ENCODE measurements at regions not wholly inside any gene's neighbourhood (a gene's known extent, or its start where the extent isn't known, plus 50 kb on each side); places are given as distances from the start of the nearest gene placed in this dataset.
A peak's percentile ranks its signal among the peaks of the same experiment; 100 is the strongest.

GRCh38 chr4:24380957-24381665 lies 203.2 kb downstream of the DHX15 start:
- H3K4me3 Mint-ChIP-seq: no peak overlapping the region
- Histone ChIP-seq H2AFZ (replicated peaks) (no peak overlapping the region), H3F3A (ENCODE audit: low read depth) (no peaks in the 10 kb centered on the region), H3K27me3 (no peaks in the 10 kb centered on the region), H4K20me1 (ENCODE audit: low read depth) (no peaks in the 10 kb centered on the region), H3K4me3 (no peak overlapping the region), H3K4me2 (no peak overlapping the region), H3K9me3 (ENCODE audit: low read depth) (no peaks in the 10 kb centered on the region), H3K9ac (no peak overlapping the region), H3K36me3 (no peaks in the 10 kb centered on the region), H3K4me1 (no peaks in the 10 kb centered on the region), H3K79me2 (ENCODE audit: low read depth) (no peaks in the 10 kb centered on the region), H3K27ac (no peak overlapping the region)
- TF ChIP-seq EZH2phosphoT487 (IDR thresholded peaks at IDR 0.05) (no peak), CTCF (IDR thresholded peaks at IDR 0.05) (no peak), EZH2 (IDR thresholded peaks at IDR 0.05) (no peak)
- no peaks in the 10 kb centered on the region for H3K4me1 Mint-ChIP-seq
- H3K9me3 Mint-ChIP-seq: peaks cover 17% of the 10 kb centered on the region
- no peaks in the 10 kb centered on the region for H3K36me3 Mint-ChIP-seq
- no peak overlapping the region for H3K27ac Mint-ChIP-seq
- no peak for DNase-seq (ENCODE audit: low spot score)
- no peaks in the 10 kb centered on the region for H3K27me3 Mint-ChIP-seq (ENCODE audit: insufficient read depth, low read depth)

- no peaks in the 10 kb centered on the region for H3K27me3 ChIP-seq
- peaks cover 5% of the 10 kb centered on the region for H3F3A ChIP-seq (ENCODE audit: low read depth)
- Mint-ChIP-seq H3K36me3 (no peaks in the 10 kb centered on the region), H3K4me1 (peaks cover 6% of the 10 kb centered on the region), H3K27me3 (ENCODE audit: insufficient read depth, low read depth) (no peaks in the 10 kb centered on the region), H3K27ac (no peak overlapping the region), H3K9me3 (peaks cover 2% of the 10 kb centered on the region), H3K4me3 (no peak overlapping the region)
- DNase-seq (ENCODE audit: low spot score): no peak
- H3K4me3 ChIP-seq: no peak overlapping the region
- H2AFZ ChIP-seq (replicated peaks): no peak overlapping the region
- no peak overlapping the region for H3K27ac ChIP-seq
- peaks cover 7% of the 10 kb centered on the region for H3K4me1 ChIP-seq
- H3K9ac ChIP-seq: no peak overlapping the region
- H4K20me1 ChIP-seq (ENCODE audit: low read depth): no peaks in the 10 kb centered on the region
- TF ChIP-seq EZH2phosphoT487 (IDR thresholded peaks at IDR 0.05) (no peak), EZH2 (IDR thresholded peaks at IDR 0.05) (no peak), CTCF (IDR thresholded peaks at IDR 0.05) (no peak)
- H3K79me2 ChIP-seq (ENCODE audit: low read depth): no peaks in the 10 kb centered on the region
- no peak overlapping the region for H3K4me2 ChIP-seq
- H3K36me3 ChIP-seq: no peaks in the 10 kb centered on the region
- H3K9me3 ChIP-seq (ENCODE audit: low read depth): no peaks in the 10 kb centered on the region
Observed at GRCh38 chr4:24373704-24374103, 210.7 kb downstream of the DHX15 start.

- Histone ChIP-seq H3K9me3 (ENCODE audit: low read depth) (no peaks in the 10 kb centered on the region), H3K4me3 (no peak overlapping the region), H3K36me3 (no peaks in the 10 kb centered on the region), H3K79me2 (ENCODE audit: low read depth) (no peaks in the 10 kb centered on the region), H3K27me3 (no peaks in the 10 kb centered on the region), H3F3A (ENCODE audit: low read depth) (peaks cover 5% of the 10 kb centered on the region), H3K4me2 (no peak overlapping the region), H3K27ac (no peak overlapping the region), H3K9ac (no peak overlapping the region), H2AFZ (replicated peaks) (no peak overlapping the region), H3K4me1 (peaks cover 7% of the 10 kb centered on the region), H4K20me1 (ENCODE audit: low read depth) (no peaks in the 10 kb centered on the region)
- no peaks in the 10 kb centered on the region for H3K27me3 Mint-ChIP-seq (ENCODE audit: insufficient read depth, low read depth)
- H3K27ac Mint-ChIP-seq: peak overlapping the region; percentile 48
- peaks cover 2% of the 10 kb centered on the region for H3K9me3 Mint-ChIP-seq
- DNase-seq (ENCODE audit: low spot score): no peak
- no peaks in the 10 kb centered on the region for H3K36me3 Mint-ChIP-seq
- TF ChIP-seq CTCF (IDR thresholded peaks at IDR 0.05) (no peak), EZH2phosphoT487 (IDR thresholded peaks at IDR 0.05) (no peak), EZH2 (IDR thresholded peaks at IDR 0.05) (no peak)
- H3K4me3 Mint-ChIP-seq: no peak overlapping the region
- H3K4me1 Mint-ChIP-seq: peaks cover 6% of the 10 kb centered on the region
Observed at GRCh38 chr4:24372881-24373280, 211.5 kb downstream of the DHX15 start.

All from neural progenitor cell (in vitro differentiated cells).